Amniotic epithelial cell (primary cell): ENCODE measurements at regions not wholly inside any gene's neighbourhood (a gene's known extent, or its start where the extent isn't known, plus 50 kb on each side); places are given as distances from the start of the nearest gene placed in this dataset.
A peak's percentile ranks its signal among the peaks of the same experiment; 100 is the strongest.

Source experiments
- DNase-seq: peaks from one replicate; pipeline ENCODE4 v3.0.0-alpha.2; 2010; ENCODE audit warnings: low read depth

GRCh38 chr4:119748853-119749252, 120.2 kb upstream of the PDE5A start:
- no peak for DNase-seq

- no peak for DNase-seq
Measured at GRCh38 chr4:119746951-119747350, 118.3 kb upstream of the PDE5A start.

- no peak for DNase-seq
Measured at GRCh38 chr4:119745351-119745750, 116.7 kb upstream of the PDE5A start.

- no peak for DNase-seq
Measured at GRCh38 chr4:119744580-119744979, 116.0 kb upstream of the PDE5A start.

- DNase-seq = no peak
Measured at GRCh38 chr4:119743644-119744043, 115.0 kb upstream of the PDE5A start.

GRCh38 chr4:119739796-119740195, 111.2 kb upstream of the PDE5A start:
- DNase-seq = no peak

- peak; percentile 28 for DNase-seq
Measured at GRCh38 chr4:119738901-119739300, 110.3 kb upstream of the PDE5A start.

- DNase-seq = no peak
Measured at GRCh38 chr4:119736559-119736958, 108.0 kb upstream of the PDE5A start.

GRCh38 chr4:119735165-119735651, 106.6 kb upstream of the PDE5A start:
- DNase-seq = peak; percentile 96

GRCh38 chr4:119733431-119733830, 104.8 kb upstream of the PDE5A start:
- peak; percentile 36 for DNase-seq

- DNase-seq = no peak
Measured at GRCh38 chr4:119731778-119732177, 103.2 kb upstream of the PDE5A start.

- peak; percentile 54 for DNase-seq
Measured at GRCh38 chr4:119731146-119731742, 102.6 kb upstream of the PDE5A start.

- DNase-seq = peak; percentile 25
Measured at GRCh38 chr4:119730671-119730950, 102.0 kb upstream of the PDE5A start.

- peak; percentile 91 for DNase-seq
Measured at GRCh38 chr4:119729835-119730670, 101.4 kb upstream of the PDE5A start.

- no peak for DNase-seq
Measured at GRCh38 chr4:119728692-119729593, 100.3 kb upstream of the PDE5A start.

- peak; percentile 48 for DNase-seq
Measured at GRCh38 chr4:119728185-119728584, 99.6 kb upstream of the PDE5A start.

- no peak for DNase-seq
Measured at GRCh38 chr4:119726505-119726904, 97.9 kb upstream of the PDE5A start.

- DNase-seq = peak; percentile 61
Measured at GRCh38 chr4:119725688-119726330, 97.2 kb upstream of the PDE5A start.

- DNase-seq = no peak
Measured at GRCh38 chr4:119725011-119725410, 96.4 kb upstream of the PDE5A start.

GRCh38 chr4:119722670-119723069, 94.1 kb upstream of the PDE5A start:
- DNase-seq = no peak

GRCh38 chr4:119721878-119722277, 93.3 kb upstream of the PDE5A start:
- DNase-seq = no peak
